Liver (tissue), 8 donors: ENCODE measurements at regions not wholly inside any gene's neighbourhood (a gene's known extent, or its start where the extent isn't known, plus 50 kb on each side); places are given as distances from the start of the nearest gene placed in this dataset.

Experiments used
- DNase-seq: peaks from one replicate; pipeline ENCODE4 v3.0.0-alpha.2; 2017; ENCODE audit warnings: low spot score
- H3K27ac ChIP-seq, 2 donors: one replicate each; pipeline ENCODE4 v1.7.0; 2013; ENCODE audit warnings: inconsistent platforms in 2 of 2, low read length in 2 of 2, control low read depth in 1 of 2, low read depth in 1 of 2, mild to moderate bottlenecking in 1 of 2
- H3K27me3 ChIP-seq, 4 donors: one replicate each; pipeline versions ENCODE4 v1.6.1 to v1.7.0; 2013; ENCODE audit warnings: low read length in 3 of 4, inconsistent platforms in 1 of 4, mild to moderate bottlenecking in 1 of 4, moderate library complexity in 1 of 4; ENCODE audit not compliant: control insufficient read depth in 4 of 4, insufficient read depth in 4 of 4
- H3K36me3 ChIP-seq, 4 donors: one replicate each; pipeline versions ENCODE4 v1.6.1 to v1.7.0; 2013; ENCODE audit warnings: low read length in 3 of 4, mild to moderate bottlenecking in 3 of 4, low read depth in 1 of 4, moderate library complexity in 1 of 4; ENCODE audit not compliant: control insufficient read depth in 4 of 4, insufficient read depth in 3 of 4
- H3K4me1 ChIP-seq, 4 donors: one replicate each; pipeline versions ENCODE4 v1.6.1 to v1.7.0; 2013; ENCODE audit warnings: low read length in 3 of 4, mild to moderate bottlenecking in 3 of 4, moderate library complexity in 1 of 4; ENCODE audit not compliant: control insufficient read depth in 4 of 4, insufficient read depth in 4 of 4
- H3K4me3 ChIP-seq, 3 donors: one replicate each; pipeline versions ENCODE4 v1.6.1 to v1.7.0; 2013; ENCODE audit warnings: low read length in 3 of 3, control low read depth in 1 of 3, low read depth in 1 of 3, mild to moderate bottlenecking in 1 of 3
- H3K9ac ChIP-seq, 2 donors: one replicate each; pipeline ENCODE4 v1.7.0; 2013; ENCODE audit warnings: low read length in 2 of 2, mild to moderate bottlenecking in 2 of 2, moderate library complexity in 2 of 2, control low read depth in 1 of 2, low read depth in 1 of 2
- H3K9me3 ChIP-seq, 4 donors: one replicate each; pipeline versions ENCODE4 v1.6.1 to v1.7.0; 2013; ENCODE audit warnings: low read length in 3 of 4; ENCODE audit not compliant: control insufficient read depth in 4 of 4
- ATF3 ChIP-seq: IDR thresholded peaks from 2 replicates; pipeline ENCODE4 v1.6.1; 2016; ENCODE audit warnings: antibody characterized with exemption
- EGR1 ChIP-seq, 2 donors: IDR thresholded peaks; 2 replicates each; pipeline ENCODE4 v1.6.1; 2016 to 2018; ENCODE audit warnings: antibody characterized with exemption in 2 of 2, low read depth in 2 of 2
- FOXA1 ChIP-seq: IDR thresholded peaks from 2 replicates; pipeline ENCODE4 v1.6.1; 2016; ENCODE audit warnings: antibody characterized with exemption
- FOXA2 ChIP-seq: IDR thresholded peaks from 2 replicates; pipeline ENCODE4 v1.6.1; 2016; ENCODE audit warnings: antibody characterized with exemption
- GABPA ChIP-seq, 2 donors: IDR thresholded peaks in 1 of 2; conservative IDR thresholded peaks in 1 of 2; 2 replicates each; pipeline ENCODE4 v1.6.1; 2016; ENCODE audit warnings: antibody characterized with exemption in 2 of 2, mild to moderate bottlenecking in 1 of 2, moderate library complexity in 1 of 2
- HNF4G ChIP-seq: IDR thresholded peaks from 2 replicates; pipeline ENCODE4 v1.6.1; 2016; ENCODE audit warnings: antibody characterized with exemption
- JUND ChIP-seq, 2 donors: IDR thresholded peaks; 2 replicates each; pipeline ENCODE4 v1.6.1; 2016; ENCODE audit warnings: antibody characterized with exemption in 2 of 2
- RAD21 ChIP-seq, 2 donors: IDR thresholded peaks; 2 replicates each; pipeline ENCODE4 v1.6.1; 2016; ENCODE audit warnings: antibody characterized with exemption in 2 of 2, mild to moderate bottlenecking in 2 of 2
- REST ChIP-seq: IDR thresholded peaks from 2 replicates; pipeline ENCODE4 v1.6.1; 2016; ENCODE audit warnings: antibody characterized with exemption, mild to moderate bottlenecking
- SP1 ChIP-seq: IDR thresholded peaks from 2 replicates; pipeline ENCODE4 v1.6.1; 2018; ENCODE audit warnings: antibody characterized with exemption, mild to moderate bottlenecking
- YY1 ChIP-seq: IDR thresholded peaks from 2 replicates; pipeline ENCODE4 v1.6.1; 2016; ENCODE audit warnings: antibody characterized with exemption, mild to moderate bottlenecking
- WGBS: extraction: QIAGEN DNeasy Blood & Tissue Kit; methylation state at CpG from one replicate; pipeline ENCODE4 v1.1.7; 2013; 5-methylcytosine and 5-hydroxymethylcytosine counted together
- TF ChIP-seq, protein P1 (sequence below): fragments of 150-350 bp; IDR thresholded peaks from 2 replicates; pipeline ENCODE4 v1.5.1; 2017; ENCODE audit warnings: improper control_type of control experiment, low read depth, low read length; ENCODE audit not compliant: missing input control
- TF ChIP-seq, protein P2 (sequence below): IDR thresholded peaks from 2 replicates; pipeline ENCODE4 v1.6.1; 2016; ENCODE audit warnings: antibody characterized with exemption
- donor health status: healthy.
- donor health status: healthy.
- donor health status: healthy.
- donor health status: healthy.
- donor health status: healthy.

GRCh38 chr5:54882841-54883240 lies 102.6 kb downstream of the ESM1 start:
- 86% methylated on average over 8 of the region's 8 CpGs for WGBS

DNA sequence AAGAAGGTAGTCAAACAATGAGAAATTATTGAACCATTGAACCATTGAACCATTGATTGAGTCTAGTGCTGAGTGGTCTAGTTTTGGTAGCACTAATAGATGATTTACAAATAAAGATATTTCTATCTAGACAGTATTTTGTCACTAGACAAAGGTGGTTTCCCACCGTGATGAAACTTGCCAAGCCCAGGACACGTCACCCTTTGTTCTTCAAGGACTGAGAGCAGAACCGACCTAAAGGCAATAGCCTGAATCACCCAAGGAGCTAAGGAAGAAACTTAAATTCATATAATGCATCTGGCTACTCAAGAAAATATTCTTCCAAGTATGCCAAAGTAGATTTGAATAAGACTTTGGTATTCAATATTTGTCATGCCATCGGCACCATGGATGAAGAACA lies 103.3 kb downstream of the ESM1 start:
- Histone ChIP-seq H3K9ac (no peak overlapping the region), H3K4me1 (peaks cover 0 to 5% (median 3%) of the 10 kb centered on the region in 4 donors), H3K9me3 (no peaks in the 10 kb centered on the region), H3K27ac (no peak overlapping the region), H3K4me3 (no peak overlapping the region), H3K36me3 (no peaks in the 10 kb centered on the region), H3K27me3 (peaks cover 0 to 5% (median 0%) of the 10 kb centered on the region in 4 donors)
- no peak for DNase-seq
- WGBS: 87% methylated on average over 4 of the region's 4 CpGs
- TF ChIP-seq JUND (IDR thresholded peaks at IDR 0.05) (no peak), HNF4G (no peak), YY1 (no peak), EGR1 (IDR thresholded peaks at IDR 0.05; ENCODE audit: low read depth in 2 of 2) (no peak), FOXA1 (no peak), SP1 (no peak), FOXA2 (no peak), RAD21 (IDR thresholded peaks at IDR 0.05) (no peak)
- TF ChIP-seq, protein P1, sequence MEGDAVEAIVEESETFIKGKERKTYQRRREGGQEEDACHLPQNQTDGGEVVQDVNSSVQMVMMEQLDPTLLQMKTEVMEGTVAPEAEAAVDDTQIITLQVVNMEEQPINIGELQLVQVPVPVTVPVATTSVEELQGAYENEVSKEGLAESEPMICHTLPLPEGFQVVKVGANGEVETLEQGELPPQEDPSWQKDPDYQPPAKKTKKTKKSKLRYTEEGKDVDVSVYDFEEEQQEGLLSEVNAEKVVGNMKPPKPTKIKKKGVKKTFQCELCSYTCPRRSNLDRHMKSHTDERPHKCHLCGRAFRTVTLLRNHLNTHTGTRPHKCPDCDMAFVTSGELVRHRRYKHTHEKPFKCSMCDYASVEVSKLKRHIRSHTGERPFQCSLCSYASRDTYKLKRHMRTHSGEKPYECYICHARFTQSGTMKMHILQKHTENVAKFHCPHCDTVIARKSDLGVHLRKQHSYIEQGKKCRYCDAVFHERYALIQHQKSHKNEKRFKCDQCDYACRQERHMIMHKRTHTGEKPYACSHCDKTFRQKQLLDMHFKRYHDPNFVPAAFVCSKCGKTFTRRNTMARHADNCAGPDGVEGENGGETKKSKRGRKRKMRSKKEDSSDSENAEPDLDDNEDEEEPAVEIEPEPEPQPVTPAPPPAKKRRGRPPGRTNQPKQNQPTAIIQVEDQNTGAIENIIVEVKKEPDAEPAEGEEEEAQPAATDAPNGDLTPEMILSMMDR: no peak
- TF ChIP-seq, protein P2, sequence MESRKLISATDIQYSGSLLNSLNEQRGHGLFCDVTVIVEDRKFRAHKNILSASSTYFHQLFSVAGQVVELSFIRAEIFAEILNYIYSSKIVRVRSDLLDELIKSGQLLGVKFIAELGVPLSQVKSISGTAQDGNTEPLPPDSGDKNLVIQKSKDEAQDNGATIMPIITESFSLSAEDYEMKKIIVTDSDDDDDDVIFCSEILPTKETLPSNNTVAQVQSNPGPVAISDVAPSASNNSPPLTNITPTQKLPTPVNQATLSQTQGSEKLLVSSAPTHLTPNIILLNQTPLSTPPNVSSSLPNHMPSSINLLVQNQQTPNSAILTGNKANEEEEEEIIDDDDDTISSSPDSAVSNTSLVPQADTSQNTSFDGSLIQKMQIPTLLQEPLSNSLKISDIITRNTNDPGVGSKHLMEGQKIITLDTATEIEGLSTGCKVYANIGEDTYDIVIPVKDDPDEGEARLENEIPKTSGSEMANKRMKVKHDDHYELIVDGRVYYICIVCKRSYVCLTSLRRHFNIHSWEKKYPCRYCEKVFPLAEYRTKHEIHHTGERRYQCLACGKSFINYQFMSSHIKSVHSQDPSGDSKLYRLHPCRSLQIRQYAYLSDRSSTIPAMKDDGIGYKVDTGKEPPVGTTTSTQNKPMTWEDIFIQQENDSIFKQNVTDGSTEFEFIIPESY: no peak

More at GRCh38 chr5:54882841-54883240, 102.6 kb downstream of the ESM1 start:
- DNase-seq: no peak
- Histone ChIP-seq H3K27me3 (peaks cover 0 to 5% (median 0%) of the 10 kb centered on the region in 4 donors), H3K4me1 (peaks cover 0 to 5% (median 3%) of the 10 kb centered on the region in 4 donors), H3K9me3 (no peaks in the 10 kb centered on the region), H3K9ac (no peak overlapping the region), H3K4me3 (no peak overlapping the region), H3K27ac (no peak overlapping the region), H3K36me3 (no peaks in the 10 kb centered on the region)
- no peak for TF ChIP-seq REST
- TF ChIP-seq GABPA (IDR thresholded peaks at IDR 0.05 in 1 of 2, conservative IDR thresholded peaks at IDR 0.05 in 1 of 2): no peak
- no peak for TF ChIP-seq FOXA2
- TF ChIP-seq ATF3: no peak
